ENCODE measurements at regions not wholly inside any gene's neighbourhood (a gene's known extent, or its start where the extent isn't known, plus 50 kb on each side); places are given as distances from the start of the nearest gene placed in this dataset.

GRCh38 chr3:7793786-7794185 is 707.8 kb upstream of the LMCD1 start:
- Histone ChIP-seq H3K27me3 (no peaks in the 10 kb centered on the region), H3K4me2 (no peak overlapping the region), H3K36me3 (replicated peaks; ENCODE audit: insufficient read depth, low read depth) (no peaks in the 10 kb centered on the region), H2AFZ (no peak overlapping the region), H3K4me3 (no peak overlapping the region), H3K9me3 (ENCODE audit: low read depth) (no peaks in the 10 kb centered on the region), H3K27ac (no peak overlapping the region), H3K79me2 (no peaks in the 10 kb centered on the region), H3K4me1 (ENCODE audit: insufficient read depth) (peaks cover 2% of the 10 kb centered on the region), H4K20me1 (ENCODE audit: insufficient read depth, poor library complexity, severe bottlenecking) (no peaks in the 10 kb centered on the region), H3K9me2 (replicated peaks; ENCODE audit: insufficient read depth) (no peaks in the 10 kb centered on the region)
- WGBS (ENCODE audit: low lambda C conversion rate, missing lambda C conversion rate) = 87% methylated on average over 5 of the region's 5 CpGs
- TF ChIP-seq EZH2 (IDR thresholded peaks at IDR 0.05; ENCODE audit: borderline replicate concordance) = no peak
- TF ChIP-seq, protein P1, sequence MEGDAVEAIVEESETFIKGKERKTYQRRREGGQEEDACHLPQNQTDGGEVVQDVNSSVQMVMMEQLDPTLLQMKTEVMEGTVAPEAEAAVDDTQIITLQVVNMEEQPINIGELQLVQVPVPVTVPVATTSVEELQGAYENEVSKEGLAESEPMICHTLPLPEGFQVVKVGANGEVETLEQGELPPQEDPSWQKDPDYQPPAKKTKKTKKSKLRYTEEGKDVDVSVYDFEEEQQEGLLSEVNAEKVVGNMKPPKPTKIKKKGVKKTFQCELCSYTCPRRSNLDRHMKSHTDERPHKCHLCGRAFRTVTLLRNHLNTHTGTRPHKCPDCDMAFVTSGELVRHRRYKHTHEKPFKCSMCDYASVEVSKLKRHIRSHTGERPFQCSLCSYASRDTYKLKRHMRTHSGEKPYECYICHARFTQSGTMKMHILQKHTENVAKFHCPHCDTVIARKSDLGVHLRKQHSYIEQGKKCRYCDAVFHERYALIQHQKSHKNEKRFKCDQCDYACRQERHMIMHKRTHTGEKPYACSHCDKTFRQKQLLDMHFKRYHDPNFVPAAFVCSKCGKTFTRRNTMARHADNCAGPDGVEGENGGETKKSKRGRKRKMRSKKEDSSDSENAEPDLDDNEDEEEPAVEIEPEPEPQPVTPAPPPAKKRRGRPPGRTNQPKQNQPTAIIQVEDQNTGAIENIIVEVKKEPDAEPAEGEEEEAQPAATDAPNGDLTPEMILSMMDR (IDR thresholded peaks at IDR 0.05; ENCODE audit: poor library complexity) = no peak
- no peak for TF ChIP-seq EZH2phosphoT487 (IDR thresholded peaks at IDR 0.05; ENCODE audit: low read depth, severe bottlenecking, unreplicated experiment)
- no peak for DNase-seq (ENCODE audit: low spot score)

DNA sequence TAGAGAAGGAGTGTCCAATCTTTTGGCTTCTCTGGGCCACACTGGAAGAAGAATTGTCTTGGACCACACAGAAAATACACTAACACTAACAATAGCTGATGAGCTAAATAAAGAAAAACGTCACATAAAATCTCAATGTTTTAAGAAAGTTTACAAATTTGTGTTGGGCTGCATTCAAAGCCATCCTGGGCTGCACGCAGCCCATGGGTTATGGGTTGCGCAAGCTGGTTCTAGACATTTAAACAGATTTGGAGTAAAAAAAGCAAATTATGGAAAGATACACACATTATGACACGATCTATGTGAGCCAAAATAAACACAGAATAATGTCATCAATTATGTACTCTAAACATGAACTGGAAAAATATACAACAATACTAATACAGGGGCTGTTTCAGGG is 703.3 kb upstream of the LMCD1 start:
- Histone ChIP-seq H3K4me3 (no peak overlapping the region), H3K27ac (no peak overlapping the region), H3K4me2 (no peak overlapping the region), H3K9me2 (replicated peaks; ENCODE audit: insufficient read depth) (no peaks in the 10 kb centered on the region), H3K9me3 (ENCODE audit: low read depth) (no peaks in the 10 kb centered on the region), H4K20me1 (ENCODE audit: insufficient read depth, poor library complexity, severe bottlenecking) (no peaks in the 10 kb centered on the region), H2AFZ (no peak overlapping the region), H3K79me2 (no peaks in the 10 kb centered on the region), H3K27me3 (no peaks in the 10 kb centered on the region), H3K4me1 (ENCODE audit: insufficient read depth) (no peaks in the 10 kb centered on the region), H3K36me3 (replicated peaks; ENCODE audit: insufficient read depth, low read depth) (no peaks in the 10 kb centered on the region)
- no peak for DNase-seq (ENCODE audit: low spot score)
- TF ChIP-seq, protein P1 (IDR thresholded peaks at IDR 0.05; ENCODE audit: poor library complexity) = no peak
- TF ChIP-seq EZH2 (IDR thresholded peaks at IDR 0.05; ENCODE audit: borderline replicate concordance) (no peak), EZH2phosphoT487 (IDR thresholded peaks at IDR 0.05; ENCODE audit: low read depth, severe bottlenecking, unreplicated experiment) (no peak)
- 65% methylated on average over 4 of the region's 4 CpGs for WGBS (ENCODE audit: low lambda C conversion rate, missing lambda C conversion rate)

GRCh38 chr3:7800006-7800780 is 701.4 kb upstream of the LMCD1 start:
- H3K79me2 ChIP-seq = no peaks in the 10 kb centered on the region
- no peaks in the 10 kb centered on the region for H3K36me3 ChIP-seq (replicated peaks; ENCODE audit: insufficient read depth, low read depth)
- H3K4me1 ChIP-seq (ENCODE audit: insufficient read depth) = no peaks in the 10 kb centered on the region
- no peaks in the 10 kb centered on the region for H4K20me1 ChIP-seq (ENCODE audit: insufficient read depth, poor library complexity, severe bottlenecking)
- no peaks in the 10 kb centered on the region for H3K27me3 ChIP-seq
- no peak overlapping the region for H3K4me3 ChIP-seq
- H3K4me2 ChIP-seq = no peak overlapping the region
- H3K9me3 ChIP-seq (ENCODE audit: low read depth) = no peaks in the 10 kb centered on the region
- H2AFZ ChIP-seq = peak overlapping the region; percentile 15
- DNase-seq (ENCODE audit: low spot score) = no peak
- no peak for TF ChIP-seq EZH2 (IDR thresholded peaks at IDR 0.05; ENCODE audit: borderline replicate concordance)
- no peak for TF ChIP-seq EZH2phosphoT487 (IDR thresholded peaks at IDR 0.05; ENCODE audit: low read depth, severe bottlenecking, unreplicated experiment)
- TF ChIP-seq, protein P1 (IDR thresholded peaks at IDR 0.05; ENCODE audit: poor library complexity) = peak; percentile 50
- no peaks in the 10 kb centered on the region for H3K9me2 ChIP-seq (replicated peaks; ENCODE audit: insufficient read depth)
- WGBS (ENCODE audit: low lambda C conversion rate, missing lambda C conversion rate) = 78% methylated on average over 4 of the region's 4 CpGs
- H3K27ac ChIP-seq = no peak overlapping the region
